GM18909 (cell line): ENCODE measurements at regions not wholly inside any gene's neighbourhood (a gene's known extent, or its start where the extent isn't known, plus 50 kb on each side); places are given as distances from the start of the nearest gene placed in this dataset.

Source experiments
- ATAC-seq: cut with Tn5 transposase; IDR thresholded peaks from one replicate; pipeline ENCODE4 v1.9.1; 2021; ENCODE audit warnings: mild to moderate bottlenecking; ENCODE audit not compliant: unreplicated experiment, poor library complexity

- ATAC-seq, result peak; percentile 89
These were observed 82.6 kb upstream of the TANK start for GRCh38 chr2:161077367-161078210.

- peak; percentile 2 for ATAC-seq
These were observed 82.1 kb upstream of the TANK start for GRCh38 chr2:161078211-161078539.

GRCh38 chr2:161085149-161085548, 75.1 kb upstream of the TANK start:
- no peak for ATAC-seq

- ATAC-seq, result peak; percentile 84
These were observed 71.4 kb upstream of the TANK start for GRCh38 chr2:161088658-161089350.

- peak; percentile 66 for ATAC-seq
These were observed 69.8 kb upstream of the TANK start for GRCh38 chr2:161090411-161090810.

GRCh38 chr2:161095314-161095713, 64.9 kb upstream of the TANK start:
- ATAC-seq, result no peak

GRCh38 chr2:161096336-161096735, 63.9 kb upstream of the TANK start:
- ATAC-seq, result no peak

- no peak for ATAC-seq
These were observed 63.1 kb upstream of the TANK start for GRCh38 chr2:161097157-161097556.

- no peak for ATAC-seq
These were observed 59.9 kb upstream of the TANK start for GRCh38 chr2:161100211-161100895.

GRCh38 chr2:161101406-161101805, 58.8 kb upstream of the TANK start:
- ATAC-seq, result no peak

GRCh38 chr2:161102770-161103450, 57.3 kb upstream of the TANK start:
- no peak for ATAC-seq

GRCh38 chr2:161103451-161103831, 56.8 kb upstream of the TANK start:
- no peak for ATAC-seq

GRCh38 chr2:161104054-161104553, 56.1 kb upstream of the TANK start:
- peak; percentile 92 for ATAC-seq

- ATAC-seq, result no peak
These were observed 53.0 kb upstream of the TANK start for GRCh38 chr2:161107265-161107664.
